Progenitor cell of endocrine pancreas (in vitro differentiated cells): ENCODE measurements at regions not wholly inside any gene's neighbourhood (a gene's known extent, or its start where the extent isn't known, plus 50 kb on each side); places are given as distances from the start of the nearest gene placed in this dataset.

Experiments
- DNase-seq: peaks from one replicate; pipeline ENCODE4 v3.0.0; 2021; ENCODE audit warnings: low spot score; ENCODE audit not compliant: unreplicated experiment
- H3K27ac Mint-ChIP-seq: 2 replicates; pipeline ENCODE4 v1.8.0; 2021; ENCODE audit warnings: mild to moderate bottlenecking, moderate library complexity, mixed read lengths
- H3K27me3 Mint-ChIP-seq: 2 replicates; pipeline ENCODE4 v1.8.0; 2021; ENCODE audit warnings: mixed read lengths
- H3K36me3 Mint-ChIP-seq: 2 replicates; pipeline ENCODE4 v1.8.0; 2022; ENCODE audit warnings: mixed read lengths; ENCODE audit not compliant: insufficient read depth
- H3K4me1 Mint-ChIP-seq: 2 replicates; pipeline ENCODE4 v1.8.0; 2021; ENCODE audit warnings: low read depth, mixed read lengths
- H3K4me3 Mint-ChIP-seq: 2 replicates; pipeline ENCODE4 v1.8.0; 2021; ENCODE audit warnings: low read depth, mild to moderate bottlenecking, moderate library complexity, mixed read lengths
- H3K9me3 Mint-ChIP-seq: 2 replicates; pipeline ENCODE4 v1.8.0; 2021; ENCODE audit warnings: low read depth, mixed read lengths
- TF ChIP-seq, protein P1 (sequence below): fragments of 200-600 bp; sonication (generic); IDR thresholded peaks from one replicate; pipeline ENCODE4 v1.5.0; 2021; ENCODE audit warnings: antibody characterized with exemption, mild to moderate bottlenecking; ENCODE audit not compliant: unreplicated experiment

- H3K27me3 Mint-ChIP-seq = peaks cover 14% of the 10 kb centered on the region
- no peak overlapping the region for H3K4me3 Mint-ChIP-seq
Observed at GRCh38 chr14:97723819-97724218, 926.6 kb downstream of the VRK1 start.

DNA sequence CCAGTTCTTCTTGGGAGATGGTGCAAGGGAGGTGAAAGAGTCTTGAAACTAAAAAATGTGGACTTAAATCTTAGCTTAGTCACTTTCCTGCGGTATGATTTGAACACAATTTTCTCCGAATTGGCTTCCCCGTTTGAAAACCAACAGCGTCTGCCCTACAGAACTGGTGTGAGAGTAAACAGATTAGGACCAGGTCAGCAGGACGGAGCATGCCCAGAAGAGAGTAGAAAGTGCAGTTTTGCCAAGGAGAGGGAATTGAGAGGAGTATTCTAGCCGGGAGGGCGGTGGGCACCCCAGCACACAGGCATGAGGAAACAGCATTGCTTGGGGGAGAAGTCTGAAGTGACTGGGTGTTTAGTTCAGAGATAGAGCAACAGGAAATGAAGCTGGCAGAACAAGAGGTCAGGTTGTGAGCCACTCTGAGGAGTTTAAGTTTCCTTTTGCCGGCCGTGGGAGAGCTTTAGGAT lies 927.1 kb downstream of the VRK1 start:
- H3K4me3 Mint-ChIP-seq = no peak overlapping the region

More at GRCh38 chr14:97723819-97724218, 926.6 kb downstream of the VRK1 start:
- DNase-seq = no peak
- Mint-ChIP-seq H3K9me3 (no peaks in the 10 kb centered on the region), H3K36me3 (no peaks in the 10 kb centered on the region), H3K27ac (no peak overlapping the region), H3K4me1 (peaks cover 2% of the 10 kb centered on the region)
- TF ChIP-seq, protein P1, sequence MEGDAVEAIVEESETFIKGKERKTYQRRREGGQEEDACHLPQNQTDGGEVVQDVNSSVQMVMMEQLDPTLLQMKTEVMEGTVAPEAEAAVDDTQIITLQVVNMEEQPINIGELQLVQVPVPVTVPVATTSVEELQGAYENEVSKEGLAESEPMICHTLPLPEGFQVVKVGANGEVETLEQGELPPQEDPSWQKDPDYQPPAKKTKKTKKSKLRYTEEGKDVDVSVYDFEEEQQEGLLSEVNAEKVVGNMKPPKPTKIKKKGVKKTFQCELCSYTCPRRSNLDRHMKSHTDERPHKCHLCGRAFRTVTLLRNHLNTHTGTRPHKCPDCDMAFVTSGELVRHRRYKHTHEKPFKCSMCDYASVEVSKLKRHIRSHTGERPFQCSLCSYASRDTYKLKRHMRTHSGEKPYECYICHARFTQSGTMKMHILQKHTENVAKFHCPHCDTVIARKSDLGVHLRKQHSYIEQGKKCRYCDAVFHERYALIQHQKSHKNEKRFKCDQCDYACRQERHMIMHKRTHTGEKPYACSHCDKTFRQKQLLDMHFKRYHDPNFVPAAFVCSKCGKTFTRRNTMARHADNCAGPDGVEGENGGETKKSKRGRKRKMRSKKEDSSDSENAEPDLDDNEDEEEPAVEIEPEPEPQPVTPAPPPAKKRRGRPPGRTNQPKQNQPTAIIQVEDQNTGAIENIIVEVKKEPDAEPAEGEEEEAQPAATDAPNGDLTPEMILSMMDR = no peak

GRCh38 chr14:97726676-97727075 lies 929.5 kb downstream of the VRK1 start:
- Mint-ChIP-seq H3K9me3 (no peaks in the 10 kb centered on the region), H3K4me3 (no peak overlapping the region), H3K36me3 (no peaks in the 10 kb centered on the region), H3K27me3 (peaks cover 16% of the 10 kb centered on the region), H3K4me1 (peaks cover 2% of the 10 kb centered on the region), H3K27ac (no peak overlapping the region)
- DNase-seq = no peak
- TF ChIP-seq, protein P1 = no peak

More for the DNA sequence above, 927.1 kb downstream of the VRK1 start:
- Mint-ChIP-seq H3K4me1 (peaks cover 2% of the 10 kb centered on the region), H3K27ac (no peak overlapping the region), H3K36me3 (no peaks in the 10 kb centered on the region), H3K27me3 (peaks cover 14% of the 10 kb centered on the region), H3K9me3 (no peaks in the 10 kb centered on the region)
- no peak for DNase-seq
- TF ChIP-seq, protein P1 = no peak

- Mint-ChIP-seq H3K4me1 (no peaks in the 10 kb centered on the region), H3K27me3 (peaks cover 2% of the 10 kb centered on the region), H3K27ac (no peak overlapping the region), H3K36me3 (no peaks in the 10 kb centered on the region), H3K9me3 (no peaks in the 10 kb centered on the region), H3K4me3 (no peak overlapping the region)
- DNase-seq = no peak
- TF ChIP-seq, protein P1 = no peak
Observed at GRCh38 chr14:97730706-97731105, 933.5 kb downstream of the VRK1 start.

DNA sequence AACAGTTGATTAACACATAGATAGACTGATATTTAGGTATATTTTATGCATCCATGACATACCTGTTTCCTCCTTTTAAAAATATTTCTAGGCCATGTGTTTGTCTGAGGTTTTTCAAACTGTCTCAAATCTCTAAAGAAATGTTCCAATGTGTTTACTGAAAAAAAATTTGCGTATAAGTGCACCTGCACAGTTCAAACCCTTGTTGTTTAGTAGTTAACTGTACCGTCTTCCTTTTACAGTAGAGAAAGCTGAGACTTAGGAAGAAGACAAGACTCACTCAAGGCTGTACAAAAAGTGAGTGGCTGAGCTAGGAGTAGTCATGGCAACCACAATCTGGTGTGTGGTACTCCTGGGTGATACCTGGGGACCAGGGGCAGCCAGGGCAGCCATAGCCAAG lies 934.6 kb downstream of the VRK1 start:
- H3K4me3 Mint-ChIP-seq = no peak overlapping the region
- H3K36me3 Mint-ChIP-seq = no peaks in the 10 kb centered on the region
- H3K27ac Mint-ChIP-seq = no peak overlapping the region
- TF ChIP-seq, protein P1 = no peak
- DNase-seq = no peak
- no peaks in the 10 kb centered on the region for H3K9me3 Mint-ChIP-seq
- H3K27me3 Mint-ChIP-seq = peaks cover 2% of the 10 kb centered on the region
- H3K4me1 Mint-ChIP-seq = no peaks in the 10 kb centered on the region
